ENCODE measurements at regions not wholly inside any gene's neighbourhood (a gene's known extent, or its start where the extent isn't known, plus 50 kb on each side); places are given as distances from the start of the nearest gene placed in this dataset.

- no peak for DNase-seq (ENCODE audit: low read depth)
These were observed 326.1 kb downstream of the BCL11B start for GRCh38 chr14:98945611-98946570.

- no peak for DNase-seq (ENCODE audit: low read depth)
These were observed 325.1 kb downstream of the BCL11B start for GRCh38 chr14:98946940-98947339.

GRCh38 chr14:98947911-98948595, 323.9 kb downstream of the BCL11B start:
- no peak for DNase-seq (ENCODE audit: low read depth)

- no peak for DNase-seq (ENCODE audit: low read depth)
These were observed 322.9 kb downstream of the BCL11B start for GRCh38 chr14:98949051-98949450.

GRCh38 chr14:98949481-98950135, 322.4 kb downstream of the BCL11B start:
- DNase-seq (ENCODE audit: low read depth), result no peak

- DNase-seq (ENCODE audit: low read depth), result no peak
These were observed 321.6 kb downstream of the BCL11B start for GRCh38 chr14:98950353-98950895.

- DNase-seq (ENCODE audit: low read depth), result no peak
These were observed 321.0 kb downstream of the BCL11B start for GRCh38 chr14:98951031-98951430.

GRCh38 chr14:98951521-98952152, 320.4 kb downstream of the BCL11B start:
- DNase-seq (ENCODE audit: low read depth), result no peak

GRCh38 chr14:98952593-98953350, 319.2 kb downstream of the BCL11B start:
- DNase-seq (ENCODE audit: low read depth), result no peak

- DNase-seq (ENCODE audit: low read depth), result no peak
These were observed 318.2 kb downstream of the BCL11B start for GRCh38 chr14:98953551-98954348.

GRCh38 chr14:98954349-98955000, 317.5 kb downstream of the BCL11B start:
- no peak for DNase-seq (ENCODE audit: low read depth)

- no peak for DNase-seq (ENCODE audit: low read depth)
These were observed 316.8 kb downstream of the BCL11B start for GRCh38 chr14:98955036-98955740.

GRCh38 chr14:98955741-98956070, 316.3 kb downstream of the BCL11B start:
- no peak for DNase-seq (ENCODE audit: low read depth)

- DNase-seq (ENCODE audit: low read depth), result no peak
These were observed 315.8 kb downstream of the BCL11B start for GRCh38 chr14:98956181-98956580.

- no peak for DNase-seq (ENCODE audit: low read depth)
These were observed 315.3 kb downstream of the BCL11B start for GRCh38 chr14:98956661-98957060.

- DNase-seq (ENCODE audit: low read depth), result peak; percentile 6
These were observed 314.6 kb downstream of the BCL11B start for GRCh38 chr14:98957211-98958047.

- no peak for DNase-seq (ENCODE audit: low read depth)
These were observed 313.9 kb downstream of the BCL11B start for GRCh38 chr14:98958048-98958631.

- DNase-seq (ENCODE audit: low read depth), result no peak
These were observed 313.4 kb downstream of the BCL11B start for GRCh38 chr14:98958632-98959031.

All from fibroblast of gingiva (primary cell).